Cardiac fibroblast (primary cell): ENCODE measurements at regions not wholly inside any gene's neighbourhood (a gene's known extent, or its start where the extent isn't known, plus 50 kb on each side); places are given as distances from the start of the nearest gene placed in this dataset.

Experiments used
- DNase-seq, 2 donors: peaks; one replicate each; pipeline versions ENCODE4 v3.0.0 to v3.0.0-alpha.2; 2010; ENCODE audit warnings: low read depth in 2 of 2
- H3K4me3 ChIP-seq, 2 donors: replicated peaks in 1 of 2; 1 replicate in 1 of 2; 2 replicates in 1 of 2; pipeline ENCODE4 v1.5.1; 2011; ENCODE audit warnings: low read depth in 2 of 2, low read length in 2 of 2, mild to moderate bottlenecking in 2 of 2, moderate library complexity in 1 of 2
- CTCF ChIP-seq: IDR thresholded peaks from one replicate; pipeline ENCODE4 v1.5.1; 2011; ENCODE audit warnings: low read depth, mild to moderate bottlenecking, low read length, inconsistent platforms

GRCh38 chr2:15687720-15688119 is 96.1 kb downstream of the DDX1 start:
- DNase-seq, result no peak
- no peak for TF ChIP-seq CTCF
- no peak overlapping the region for H3K4me3 ChIP-seq

- no peak for TF ChIP-seq CTCF
- H3K4me3 ChIP-seq, result no peak overlapping the region
- DNase-seq, result no peak
These were observed 97.4 kb downstream of the DDX1 start for GRCh38 chr2:15688924-15689568.

- TF ChIP-seq CTCF, result no peak
- no peak for DNase-seq
- H3K4me3 ChIP-seq, result no peak overlapping the region
These were observed 98.0 kb downstream of the DDX1 start for GRCh38 chr2:15689654-15690053.

GRCh38 chr2:15691586-15692310 is 100.1 kb downstream of the DDX1 start:
- DNase-seq, result no peak
- TF ChIP-seq CTCF, result no peak
- H3K4me3 ChIP-seq, result no peak overlapping the region

- TF ChIP-seq CTCF, result no peak
- no peak overlapping the region for H3K4me3 ChIP-seq
- DNase-seq, result no peak
These were observed 101.1 kb downstream of the DDX1 start for GRCh38 chr2:15692551-15693377.

GRCh38 chr2:15693382-15693781 is 101.7 kb downstream of the DDX1 start:
- DNase-seq, result no peak
- TF ChIP-seq CTCF, result no peak
- no peak overlapping the region for H3K4me3 ChIP-seq
